H7 (cell line): ENCODE measurements at regions not wholly inside any gene's neighbourhood (a gene's known extent, or its start where the extent isn't known, plus 50 kb on each side); places are given as distances from the start of the nearest gene placed in this dataset.

Experiments used
- DNase-seq: peaks from one replicate; pipeline ENCODE4 v3.0.0; 2012
- H3K27me3 ChIP-seq: 2 replicates; pipeline ENCODE4 v1.6.0; 2011; ENCODE audit warnings: mild to moderate bottlenecking, low read length; ENCODE audit not compliant: control insufficient read depth, insufficient read depth
- H3K36me3 ChIP-seq: replicated peaks from 2 replicates; pipeline ENCODE4 v1.5.1; 2011; ENCODE audit warnings: low read length; ENCODE audit not compliant: control insufficient read depth, insufficient read depth
- H3K4me3 ChIP-seq: 2 replicates; pipeline ENCODE4 v1.5.1; 2011; ENCODE audit warnings: low read depth, mild to moderate bottlenecking, control low read depth, low read length, moderate library complexity; ENCODE audit not compliant: insufficient read depth

DNA sequence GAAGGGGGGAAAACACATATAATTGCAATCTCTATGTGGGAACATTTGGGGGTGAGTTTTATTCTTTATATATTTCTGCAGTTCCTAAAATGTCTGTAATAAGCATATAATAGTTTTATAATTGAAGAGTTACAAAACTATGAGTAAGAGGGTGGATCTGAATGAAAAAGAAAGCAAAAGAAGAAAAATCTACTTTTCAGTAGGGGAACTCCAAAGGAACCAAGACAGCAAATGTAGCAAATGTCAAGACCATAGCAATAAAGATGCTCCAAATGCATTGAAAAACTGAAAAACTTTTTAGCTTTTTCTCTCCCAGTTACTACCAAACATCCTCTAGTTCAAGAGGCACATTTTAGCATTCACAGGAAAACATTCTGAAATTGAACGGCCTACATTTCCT is 434.8 kb downstream of the LMO4 start:
- H3K36me3 ChIP-seq: no peaks in the 10 kb centered on the region
- DNase-seq: no peak

DNA sequence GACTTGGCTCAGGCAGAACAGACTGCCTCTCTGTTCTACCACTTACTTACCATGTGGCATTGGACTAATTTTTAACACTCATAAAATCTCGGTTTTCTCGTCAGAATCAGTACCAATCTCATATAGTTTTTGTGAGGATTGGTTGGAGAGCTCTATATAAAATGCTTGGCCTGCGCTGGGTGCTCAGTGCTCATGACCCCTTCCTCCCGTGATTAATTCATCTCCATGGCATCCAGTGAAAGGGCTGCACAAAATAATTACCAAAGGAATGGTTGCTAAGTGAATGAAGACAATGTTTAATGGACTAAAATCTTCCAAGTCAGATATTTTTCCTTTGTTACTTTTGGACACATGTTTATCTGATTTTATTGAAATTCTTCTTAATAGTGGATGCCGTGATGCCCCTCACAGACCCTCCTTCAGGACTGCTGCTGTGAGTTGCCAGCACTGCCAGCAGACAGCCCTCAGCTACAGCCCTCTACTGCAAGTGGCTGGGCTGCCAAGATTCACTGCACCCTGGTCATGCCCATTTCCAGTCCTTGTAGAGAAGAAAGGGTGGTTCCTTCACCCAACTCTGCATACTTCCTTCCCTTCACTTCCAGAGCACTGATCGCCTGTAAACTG is 436.5 kb downstream of the LMO4 start:
- Histone ChIP-seq H3K36me3 (no peaks in the 10 kb centered on the region), H3K27me3 (no peaks in the 10 kb centered on the region), H3K4me3 (no peak overlapping the region)
- DNase-seq: no peak

More for the DNA sequence above, 434.8 kb downstream of the LMO4 start:
- no peaks in the 10 kb centered on the region for H3K27me3 ChIP-seq
- H3K4me3 ChIP-seq: no peak overlapping the region

DNA sequence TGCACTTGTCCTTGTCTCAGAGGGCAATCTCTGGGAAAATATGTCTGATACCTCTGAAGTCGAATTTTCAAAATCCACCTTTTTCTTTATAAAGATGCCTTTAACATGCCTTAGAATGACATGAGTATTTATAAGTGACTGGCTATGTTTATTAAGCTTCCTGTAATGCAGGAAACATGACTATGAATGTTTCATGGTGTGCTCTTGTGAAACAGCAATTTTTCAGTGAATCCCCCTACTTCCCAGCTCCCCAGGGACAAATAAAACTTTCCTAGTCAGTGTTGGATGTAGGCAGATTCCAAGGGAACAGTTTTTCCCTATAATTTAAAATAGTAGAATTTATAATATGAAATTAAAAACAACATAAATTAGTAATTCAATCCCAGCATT is 437.0 kb downstream of the LMO4 start:
- Histone ChIP-seq H3K27me3 (no peaks in the 10 kb centered on the region), H3K4me3 (no peak overlapping the region), H3K36me3 (no peaks in the 10 kb centered on the region)
- DNase-seq: no peak

DNA sequence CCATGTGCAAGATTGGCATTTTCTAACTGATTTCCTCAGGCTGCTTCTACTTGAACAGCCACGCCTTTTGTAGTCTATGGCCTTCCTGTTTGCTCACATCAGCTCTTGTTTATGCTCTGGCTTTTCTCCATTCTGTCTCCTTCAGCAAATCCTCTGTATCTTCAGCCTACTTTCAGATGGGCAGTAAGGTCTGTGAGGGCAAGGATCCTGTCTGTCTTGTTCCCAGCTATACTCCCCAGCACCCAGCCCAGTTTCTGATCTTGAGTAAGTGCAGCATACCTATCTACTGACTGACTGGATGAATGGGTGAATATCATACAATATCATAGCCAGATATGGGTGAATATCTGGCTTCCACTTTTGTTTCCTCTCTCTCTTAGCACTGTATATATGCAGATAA is 438.1 kb downstream of the LMO4 start:
- Histone ChIP-seq H3K36me3 (no peaks in the 10 kb centered on the region), H3K4me3 (no peak overlapping the region), H3K27me3 (no peaks in the 10 kb centered on the region)
- DNase-seq: no peak

DNA sequence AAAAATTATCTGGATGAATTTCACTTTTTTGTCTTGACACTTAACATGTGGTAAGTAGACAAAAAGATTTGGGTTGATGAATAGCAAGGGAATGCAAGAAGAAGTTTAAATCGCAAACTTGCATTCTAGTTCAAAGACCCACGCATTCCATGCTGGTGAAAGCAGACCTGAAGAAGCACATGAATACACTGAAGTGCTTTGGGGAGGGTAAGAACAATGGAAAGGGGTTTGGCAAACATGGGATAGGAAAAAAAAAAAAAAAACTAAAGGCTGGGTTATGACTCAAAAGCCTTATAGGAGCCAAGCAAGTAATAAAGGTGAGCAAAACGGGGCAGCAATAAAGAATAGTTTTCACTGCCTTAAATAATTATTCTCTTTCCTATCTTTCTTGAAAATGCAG is 450.2 kb downstream of the LMO4 start:
- H3K4me3 ChIP-seq: no peak overlapping the region
- no peaks in the 10 kb centered on the region for H3K36me3 ChIP-seq
- DNase-seq: no peak
- H3K27me3 ChIP-seq: no peaks in the 10 kb centered on the region

DNA sequence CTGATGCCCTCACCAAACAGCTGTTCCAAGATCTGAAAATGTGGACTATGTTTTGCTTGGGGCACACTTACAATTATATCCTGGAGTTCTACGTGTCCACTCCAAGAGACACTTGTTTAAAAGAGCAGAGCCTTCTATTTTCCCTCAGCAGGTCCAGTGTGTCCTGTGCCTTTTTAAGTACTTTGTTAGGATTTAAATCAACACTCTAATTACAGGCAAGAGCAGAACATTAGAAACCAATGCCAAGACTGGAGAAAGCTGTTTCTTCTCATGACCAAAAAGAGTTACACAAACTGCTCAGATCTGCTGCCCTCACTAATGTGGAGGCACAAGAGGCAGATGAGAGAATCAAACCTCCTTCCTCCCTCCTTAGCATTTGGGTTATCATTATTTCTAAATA is 452.9 kb downstream of the LMO4 start:
- no peaks in the 10 kb centered on the region for H3K27me3 ChIP-seq
- no peaks in the 10 kb centered on the region for H3K36me3 ChIP-seq
- no peak overlapping the region for H3K4me3 ChIP-seq
- no peak for DNase-seq

DNA sequence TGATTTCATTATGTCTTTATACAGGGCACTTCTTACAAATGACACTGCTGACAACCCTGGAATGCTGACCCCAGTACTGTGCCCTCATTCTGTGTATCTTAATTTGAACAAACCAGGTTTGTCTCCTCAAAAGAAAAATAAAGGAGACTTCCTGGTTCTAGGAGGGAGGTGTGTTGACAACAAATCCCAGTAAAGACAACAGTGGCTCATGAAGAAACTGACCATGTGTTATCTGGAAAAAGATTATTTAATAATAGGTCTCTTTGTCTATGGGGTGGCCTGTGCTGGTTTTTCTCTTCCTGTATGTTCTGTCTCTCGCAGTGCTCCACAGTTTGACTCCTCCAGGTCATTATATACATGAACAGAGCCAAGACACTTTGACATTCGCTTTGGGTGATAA is 454.6 kb downstream of the LMO4 start:
- H3K27me3 ChIP-seq: no peaks in the 10 kb centered on the region
- H3K36me3 ChIP-seq: no peaks in the 10 kb centered on the region
- no peak for DNase-seq
- no peak overlapping the region for H3K4me3 ChIP-seq

DNA sequence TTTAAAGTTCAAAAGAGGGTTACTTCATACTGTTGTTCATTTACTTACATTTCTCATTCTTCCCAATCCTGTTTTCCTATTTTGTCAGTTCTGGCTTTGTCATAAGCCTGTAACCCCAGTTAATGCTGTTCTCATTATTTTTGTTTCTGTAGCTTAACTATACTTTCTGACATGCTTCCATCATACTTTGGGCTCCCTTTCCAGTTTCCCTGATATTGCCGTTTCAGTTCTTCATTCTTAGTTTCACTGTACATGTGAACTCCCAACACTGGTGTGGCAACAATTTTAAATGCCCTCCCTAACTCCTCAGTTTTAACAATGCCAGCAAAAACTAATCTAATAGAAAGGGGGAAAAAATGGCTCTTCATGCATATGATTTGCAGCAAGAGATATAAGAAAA is 456.7 kb downstream of the LMO4 start:
- Histone ChIP-seq H3K36me3 (no peaks in the 10 kb centered on the region), H3K27me3 (no peaks in the 10 kb centered on the region), H3K4me3 (no peak overlapping the region)
- no peak for DNase-seq

DNA sequence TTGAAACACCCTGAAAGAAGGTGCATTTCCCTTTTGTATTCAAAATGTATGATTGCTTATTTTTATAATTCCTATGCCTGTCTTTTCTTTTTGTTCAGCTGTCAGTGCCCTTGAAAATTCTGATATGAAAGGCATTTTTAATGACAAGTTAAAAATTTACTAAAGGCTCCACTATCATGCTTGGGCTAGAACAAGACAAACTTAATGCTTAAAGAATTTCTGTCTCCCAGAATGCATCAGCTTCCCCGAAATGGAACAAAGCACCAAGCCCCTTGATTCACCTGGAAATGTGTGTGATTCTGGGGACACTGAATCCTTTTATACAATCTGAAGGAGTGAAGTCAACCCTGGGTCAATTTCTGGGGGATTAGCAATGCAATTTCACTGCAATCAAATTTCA is 457.5 kb downstream of the LMO4 start:
- no peak for DNase-seq
- Histone ChIP-seq H3K27me3 (no peaks in the 10 kb centered on the region), H3K36me3 (no peaks in the 10 kb centered on the region), H3K4me3 (no peak overlapping the region)

DNA sequence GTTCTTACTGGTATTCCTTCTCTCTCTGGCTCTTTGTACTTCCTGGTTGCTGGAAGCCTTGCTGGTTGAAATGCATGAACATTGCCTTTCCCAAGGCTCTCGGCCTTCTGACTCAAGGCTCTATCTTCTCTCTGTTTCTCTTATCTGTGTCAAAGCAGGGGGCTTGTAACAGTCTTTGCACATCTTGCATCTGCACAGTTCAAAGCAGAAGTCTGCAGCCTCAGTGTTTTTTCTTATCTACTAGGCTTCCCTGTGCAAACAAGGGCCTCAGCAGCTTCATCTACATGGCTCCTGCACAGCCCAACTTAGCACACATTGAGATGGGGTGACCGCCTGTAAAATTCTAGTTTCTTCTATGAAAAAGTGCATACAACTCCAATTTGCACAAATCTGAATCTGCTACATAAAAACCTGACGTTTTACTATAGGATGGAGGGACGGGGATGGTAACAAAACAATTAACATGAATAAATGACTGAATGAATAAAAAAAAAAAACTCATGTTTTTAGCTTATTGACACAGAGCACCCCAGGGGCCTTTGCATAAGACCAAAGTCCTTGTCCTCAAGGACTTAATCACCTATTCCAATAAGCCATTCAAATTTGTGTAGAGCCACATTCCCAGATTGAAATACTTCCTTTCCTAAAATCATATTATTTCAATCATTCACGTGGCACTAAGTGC is 458.3 kb downstream of the LMO4 start:
- H3K36me3 ChIP-seq: no peaks in the 10 kb centered on the region
- H3K4me3 ChIP-seq: no peak overlapping the region
- H3K27me3 ChIP-seq: no peaks in the 10 kb centered on the region
- DNase-seq: no peak

DNA sequence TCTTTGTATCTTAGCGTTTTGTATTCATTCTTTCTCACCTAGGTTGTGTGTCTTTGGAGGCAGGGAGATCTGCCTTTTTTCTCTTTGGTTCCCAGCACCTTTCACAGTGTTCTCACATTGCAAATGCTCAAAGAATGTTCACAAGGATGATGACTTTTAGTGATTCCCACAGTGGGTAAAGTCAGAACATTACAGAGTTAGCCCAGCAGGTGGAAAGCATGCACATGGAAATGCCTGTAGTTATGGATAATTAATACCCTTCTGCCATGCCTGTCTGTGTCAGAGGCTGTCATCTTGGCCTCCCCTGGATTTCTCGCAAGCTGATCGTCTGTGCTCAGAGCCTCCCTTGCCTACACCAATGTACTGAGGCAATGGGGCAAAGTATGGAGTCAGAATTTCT is 458.9 kb downstream of the LMO4 start:
- no peaks in the 10 kb centered on the region for H3K27me3 ChIP-seq
- no peak for DNase-seq

DNA sequence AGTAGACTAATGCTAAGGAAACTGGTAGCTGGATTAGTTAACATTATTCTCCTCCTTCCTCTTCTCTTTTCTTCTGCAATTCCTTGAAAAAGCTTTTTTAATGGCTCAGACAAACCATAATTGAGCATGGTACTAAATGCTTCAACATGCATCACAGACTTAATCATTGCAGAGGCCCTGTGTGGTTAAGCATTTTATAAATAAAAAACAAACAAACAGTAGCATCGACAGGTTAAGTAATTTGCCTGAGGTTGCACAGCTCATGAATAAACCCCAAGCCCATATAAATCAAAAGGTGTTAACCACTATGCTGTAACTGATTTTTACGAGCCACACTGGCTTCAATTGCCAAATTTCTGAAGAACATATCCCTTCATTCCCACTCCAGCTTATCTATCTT is 462.1 kb downstream of the LMO4 start:
- Histone ChIP-seq H3K4me3 (no peak overlapping the region), H3K27me3 (no peaks in the 10 kb centered on the region), H3K36me3 (no peaks in the 10 kb centered on the region)
- no peak for DNase-seq

More for the DNA sequence above, 458.9 kb downstream of the LMO4 start:
- Histone ChIP-seq H3K4me3 (no peak overlapping the region), H3K36me3 (no peaks in the 10 kb centered on the region)

DNA sequence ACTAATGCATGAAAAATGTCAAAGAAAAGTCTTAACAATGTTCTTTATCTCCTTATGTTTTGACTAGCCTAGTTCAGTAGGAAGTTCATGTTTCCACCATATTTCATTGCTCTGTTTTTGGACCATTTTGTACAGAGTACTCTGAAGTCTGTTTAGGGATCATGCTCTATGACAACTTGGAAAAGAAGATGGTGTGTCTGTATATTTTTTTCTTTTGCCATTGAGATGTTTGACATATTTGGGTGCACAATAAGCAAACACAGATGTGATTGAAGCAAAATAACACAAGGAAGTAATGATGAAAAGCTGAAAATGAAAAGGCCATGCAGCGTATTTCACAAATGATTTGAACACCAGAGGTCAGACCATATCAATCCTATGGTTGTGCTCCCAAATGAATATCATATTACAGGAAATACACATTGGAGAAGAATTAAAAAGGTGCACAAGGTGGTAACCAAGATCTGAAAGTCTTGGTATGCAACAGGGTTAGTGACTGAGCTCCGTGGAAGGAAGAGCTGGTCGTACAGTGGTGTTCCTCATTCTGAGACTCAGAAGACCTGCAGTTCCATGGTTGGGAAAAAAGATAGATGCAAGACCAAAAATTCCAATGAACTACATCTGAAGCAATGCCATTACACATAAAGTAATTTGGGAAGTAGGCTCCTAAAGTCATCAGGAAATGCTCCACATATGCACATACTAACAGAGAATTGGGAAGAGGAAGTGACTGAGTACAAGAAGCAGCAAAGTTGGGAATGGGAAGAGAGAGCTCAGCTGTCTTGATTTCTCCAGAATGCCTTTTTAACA is 463.5 kb downstream of the LMO4 start:
- Histone ChIP-seq H3K27me3 (no peaks in the 10 kb centered on the region), H3K4me3 (no peak overlapping the region), H3K36me3 (no peaks in the 10 kb centered on the region)
- DNase-seq: no peak

DNA sequence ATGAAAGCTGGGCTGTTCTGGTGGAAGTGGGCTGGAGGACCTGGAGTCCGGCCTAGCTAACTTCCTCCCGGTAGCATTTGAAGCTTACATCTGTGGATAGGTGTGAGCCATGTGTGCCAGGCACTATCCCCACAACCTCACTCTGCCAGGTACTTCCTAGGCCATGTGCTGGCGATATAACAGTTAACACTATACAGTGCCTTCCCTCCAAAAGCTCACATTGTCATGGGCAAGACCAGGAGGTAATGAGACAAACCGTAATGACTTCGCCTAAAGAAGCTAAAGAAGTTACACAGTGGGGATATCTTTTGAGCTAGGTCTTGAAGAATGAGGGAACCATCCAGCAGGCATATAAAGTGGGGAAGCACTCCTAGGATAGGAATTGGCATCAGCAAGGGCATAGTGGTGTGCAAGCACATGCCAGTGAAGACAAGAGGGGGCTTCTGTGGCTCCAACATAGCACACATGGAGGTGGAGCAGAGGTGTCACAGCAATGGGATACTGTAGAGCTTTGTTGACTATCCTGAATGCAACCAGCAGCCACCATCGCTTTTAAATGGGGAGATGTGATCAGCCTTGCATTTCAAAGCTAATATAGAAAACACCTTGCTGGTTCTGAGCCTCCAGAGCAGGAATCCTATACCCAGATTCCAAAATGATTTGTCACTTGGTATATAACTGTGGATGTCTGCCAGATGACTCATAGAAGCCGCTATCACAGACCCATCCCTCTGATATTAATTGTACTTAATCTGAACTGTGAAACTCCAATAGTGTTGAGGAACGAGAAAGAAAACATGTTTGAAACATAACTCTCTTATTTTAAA is 466.3 kb downstream of the LMO4 start:
- no peak for DNase-seq

More for the DNA sequence above, 466.3 kb downstream of the LMO4 start:
- no peaks in the 10 kb centered on the region for H3K36me3 ChIP-seq
- H3K4me3 ChIP-seq: no peak overlapping the region
- no peaks in the 10 kb centered on the region for H3K27me3 ChIP-seq
